Stimulated activated CD8-positive, alpha-beta memory T cell treated with anti-CD3 and anti-CD28 coated beads, Interleukin-12 subunit alpha, Interleukin-12 subunit beta, amount 100 ng/mL, for 24 hours (primary cell): ENCODE measurements at regions not wholly inside any gene's neighbourhood (a gene's known extent, or its start where the extent isn't known, plus 50 kb on each side); places are given as distances from the start of the nearest gene placed in this dataset.

Source experiments
- DNase-seq: peaks from one replicate; pipeline ENCODE4 v3.0.0-alpha.2; 2020; ENCODE audit errors: extremely low read depth

GRCh38 chr11:104655066-104655465 lies 243.2 kb downstream of the CASP12 start:
- DNase-seq = no peak

- DNase-seq = no peak
Measured at GRCh38 chr11:104654181-104654813, 244.0 kb downstream of the CASP12 start.

- no peak for DNase-seq
Measured at GRCh38 chr11:104653407-104653806, 244.9 kb downstream of the CASP12 start.

- no peak for DNase-seq
Measured at GRCh38 chr11:104652996-104653395, 245.3 kb downstream of the CASP12 start.

GRCh38 chr11:104650234-104650633 lies 248.0 kb downstream of the CASP12 start:
- no peak for DNase-seq

- DNase-seq = no peak
Measured at GRCh38 chr11:104649002-104649401, 249.3 kb downstream of the CASP12 start.

- DNase-seq = no peak
Measured at GRCh38 chr11:104645261-104646222, 252.7 kb downstream of the CASP12 start.

GRCh38 chr11:104637662-104638170 lies 260.5 kb downstream of the CASP12 start:
- DNase-seq = no peak

- no peak for DNase-seq
Measured at GRCh38 chr11:104633226-104633625, 265.0 kb downstream of the CASP12 start.

- no peak for DNase-seq
Measured at GRCh38 chr11:104630352-104630751, 267.9 kb downstream of the CASP12 start.

GRCh38 chr11:104625246-104625645 lies 273.0 kb downstream of the CASP12 start:
- DNase-seq = no peak

- no peak for DNase-seq
Measured at GRCh38 chr11:104624021-104624420, 274.2 kb downstream of the CASP12 start.

GRCh38 chr11:104623518-104623917 lies 274.7 kb downstream of the CASP12 start:
- no peak for DNase-seq

GRCh38 chr11:104620991-104621390 lies 277.3 kb downstream of the CASP12 start:
- no peak for DNase-seq

GRCh38 chr11:104619751-104620150 lies 278.5 kb downstream of the CASP12 start:
- no peak for DNase-seq

- no peak for DNase-seq
Measured at GRCh38 chr11:104618954-104619353, 279.3 kb downstream of the CASP12 start.

GRCh38 chr11:104614961-104615360 lies 283.3 kb downstream of the CASP12 start:
- no peak for DNase-seq

GRCh38 chr11:104614117-104614680 lies 284.1 kb downstream of the CASP12 start:
- no peak for DNase-seq

- DNase-seq = no peak
Measured at GRCh38 chr11:104610635-104611034, 287.6 kb downstream of the CASP12 start.

GRCh38 chr11:104609311-104610085 lies 288.8 kb downstream of the CASP12 start:
- DNase-seq = no peak

GRCh38 chr11:104602643-104603042 lies 295.6 kb downstream of the CASP12 start:
- no peak for DNase-seq
